Heart right ventricle (tissue), 16 donors: ENCODE measurements at regions not wholly inside any gene's neighbourhood (a gene's known extent, or its start where the extent isn't known, plus 50 kb on each side); places are given as distances from the start of the nearest gene placed in this dataset.

Experiments used
- ATAC-seq, 8 donors: fragments of 200-7000 bp; cut with Tn5 transposase; one replicate each; pipeline ENCODE4 v1.9.1; 2020; ENCODE audit warnings: mild to moderate bottlenecking in 8 of 8, moderate library complexity in 8 of 8, moderate number of reproducible peaks in 1 of 8
- DNase-seq, 2 donors: peaks; one replicate each; pipeline ENCODE4 v3.0.0-alpha.2; 2020
- H3K27ac ChIP-seq, 10 donors: fragments of 200-600 bp; sonication (generic) in 2 of 10; one replicate each; pipeline versions ENCODE4 v1.5.0 to v1.8.0; 2020 to 2022; ENCODE audit warnings: mild to moderate bottlenecking in 3 of 10
- H3K27me3 ChIP-seq, 7 donors: fragments of 200-600 bp; one replicate each; pipeline ENCODE4 v1.8.0; 2021 to 2022; ENCODE audit warnings: mild to moderate bottlenecking in 2 of 7
- H3K36me3 ChIP-seq, 9 donors: fragments of 200-600 bp; sonication (generic) in 1 of 9; one replicate each; pipeline versions ENCODE4 v1.5.0 to v1.8.0; 2020 to 2022; ENCODE audit warnings: mild to moderate bottlenecking in 2 of 9
- H3K4me1 ChIP-seq, 9 donors: fragments of 200-600 bp; sonication (generic) in 1 of 9; one replicate each; pipeline versions ENCODE4 v1.5.0 to v1.8.0; 2020 to 2022; ENCODE audit warnings: mild to moderate bottlenecking in 4 of 9
- H3K4me3 ChIP-seq, 10 donors: fragments of 200-600 bp; sonication (generic) in 2 of 10; one replicate each; pipeline versions ENCODE4 v1.5.0 to v1.8.0; 2020 to 2022; ENCODE audit warnings: mild to moderate bottlenecking in 7 of 10, moderate library complexity in 2 of 10
- H3K9me3 ChIP-seq, 11 donors: fragments of 200-600 bp in 10 of 11; sonication (generic) in 2 of 11; one replicate each; pipeline versions ENCODE4 v1.5.0 to v1.8.0; 2013 to 2022; ENCODE audit warnings: mild to moderate bottlenecking in 2 of 11, control low read depth in 1 of 11, moderate library complexity in 1 of 11
- CTCF ChIP-seq, 9 donors: fragments of 200-600 bp; sonication (generic) in 2 of 9; IDR thresholded peaks; one replicate each; pipeline versions ENCODE4 v1.5.0 to v1.8.0; 2021 to 2022; ENCODE audit warnings: antibody characterized with exemption in 9 of 9, mild to moderate bottlenecking in 5 of 9, moderate library complexity in 1 of 9
- WGBS, 2 donors: extraction: QIAGEN DNeasy Blood & Tissue Kit; methylation state at CpG; one replicate each; pipeline ENCODE4 v1.1.7; 2013; ENCODE audit warnings: inconsistent platforms in 1 of 2; 5-methylcytosine and 5-hydroxymethylcytosine counted together
- intact Hi-C, 10 donors: fragments of 100-400 bp; cut with DNase I; formaldehyde crosslinking; loops; one replicate each; pipeline versions ENCODE4 v1.11.1 to v1.14.2; 2022
- donor health status: Arrhythmogenic right ventricular cardiomyopathy.
- donor health status: ischemic (EF 13 %, LVEDD 7.1; RV severe dilation, severe dysfunction).
- donor health status: healthy with polysubstance abuse.
- donor health status: DM: no; HTN: yes; CAD: no.
- donor health status: DM: no; HTN: no; CAD: no.
- donor health status: ischemic (EF 25% LVEDD 6.9; RV normal size, moderate dysfunction).
- donor health status: ischemic (EF 25% LVEDD 5.7; RV mildly dilated, moderate dysfunction).
- donor health status: healthy.
- donor health status: DM: yes; HTN: yes; CAD: no.
- donor health status: Ischemic cardiomyopathy.
- donor health status: ischemic (EF 35%, LVEDD 5.7; RV mildly dilated, moderate dysfunction).
- donor health status: nonischemic (EF 11% LVEDD 7.7; RV severe dilation, severe dysfunction).
- donor health status: DM: yes; HTN: yes; CAD: no.
- donor health status: PGD.
- donor health status: ischemic (EF 29% LVEDD 5.4; RV normal size, mild dysfunction).
- donor health status: nonischemic (EF 23%, LVEDD 6.1; RV moderate dilation, normal function).

- H3K27ac ChIP-seq = no peak overlapping the region
- intact Hi-C loops = no loop called here
- no peaks in the 10 kb centered on the region for H3K27me3 ChIP-seq
- DNase-seq = no peak
- H3K4me3 ChIP-seq = no peak overlapping the region
- peaks cover 0 to 32% (median 5%) of the 10 kb centered on the region in 11 donors for H3K9me3 ChIP-seq
- H3K36me3 ChIP-seq = no peaks in the 10 kb centered on the region
- no peak for TF ChIP-seq CTCF (IDR thresholded peaks at IDR 0.05)
- 77 to 82% methylated on average over 8 of the region's 8 CpGs for WGBS, 2 donors
- ATAC-seq = peak in 2 of 8 donors; percentile 20 to 34
- H3K4me1 ChIP-seq = no peaks in the 10 kb centered on the region
Observed at GRCh38 chr2:153196378-153197058, 282.0 kb downstream of the RPRM start.

DNA sequence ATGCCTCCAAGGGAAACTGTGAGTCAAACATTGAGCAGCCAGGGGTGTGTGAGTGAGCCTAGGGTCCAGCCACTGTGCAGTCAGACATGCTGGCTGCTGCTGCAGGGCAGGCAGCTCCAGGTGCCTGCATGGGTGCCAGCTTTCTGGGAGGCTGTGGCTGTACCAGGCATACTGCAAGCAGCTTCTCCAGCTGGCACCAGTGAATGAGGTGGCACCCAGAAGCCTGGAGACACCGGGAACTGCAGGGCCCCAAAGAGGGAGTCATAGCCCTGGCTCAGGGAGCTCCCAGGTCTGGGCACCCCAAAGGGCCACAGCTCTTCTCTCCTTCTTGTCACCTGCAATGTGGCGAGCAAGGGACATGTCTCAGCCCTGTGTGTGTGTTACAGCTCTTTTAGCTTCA is 283.2 kb downstream of the RPRM start:
- H3K4me1 ChIP-seq = no peaks in the 10 kb centered on the region
- H3K27me3 ChIP-seq = no peaks in the 10 kb centered on the region
- ATAC-seq (no peak), DNase-seq (no peak)
- H3K27ac ChIP-seq = no peak overlapping the region
- WGBS, 2 donors = 77 to 90% methylated on average over 2 of the region's 2 CpGs
- TF ChIP-seq CTCF (IDR thresholded peaks at IDR 0.05) = no peak
- no peak overlapping the region for H3K4me3 ChIP-seq
- intact Hi-C loops = no loop called here
- H3K36me3 ChIP-seq = no peaks in the 10 kb centered on the region
- H3K9me3 ChIP-seq = peaks cover 0 to 32% (median 5%) of the 10 kb centered on the region in 11 donors

DNA sequence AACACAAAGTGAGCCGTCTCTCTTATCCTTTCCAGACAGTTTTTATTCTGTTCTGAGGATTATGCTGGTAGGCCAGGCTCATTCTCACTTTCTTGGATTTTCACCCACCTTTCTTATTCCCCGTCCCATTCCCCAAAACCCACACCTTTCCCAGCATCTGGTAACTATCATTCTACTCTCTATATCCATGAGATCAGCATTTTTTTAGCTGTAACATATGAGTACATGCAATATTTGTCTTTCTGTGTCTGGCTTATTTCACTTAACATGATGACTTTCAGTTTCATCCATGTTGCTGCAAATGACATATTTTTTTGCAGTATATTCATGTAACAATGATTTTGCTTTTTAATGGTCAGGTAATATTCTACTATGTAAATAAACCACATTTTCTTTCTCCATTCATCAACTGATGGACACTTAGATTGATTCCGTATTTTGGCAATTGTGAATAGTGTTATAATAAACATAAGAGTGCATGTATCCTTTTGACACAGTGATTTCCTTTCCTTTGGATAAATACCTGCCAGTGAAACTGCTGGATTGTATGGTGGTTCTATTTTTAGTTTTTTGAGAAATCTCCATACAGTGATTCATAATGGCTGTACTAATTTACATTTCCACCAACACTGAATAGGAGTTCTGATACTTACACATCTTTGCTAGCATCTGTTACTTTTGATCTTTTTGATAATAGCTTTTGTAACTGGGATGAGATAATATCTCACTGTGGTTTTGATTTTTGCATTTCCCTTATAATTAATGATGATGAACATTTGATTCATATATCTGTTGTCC is 289.3 kb downstream of the RPRM start:
- Histone ChIP-seq H3K27me3 (no peaks in the 10 kb centered on the region), H3K36me3 (no peaks in the 10 kb centered on the region), H3K9me3 (peaks cover 0 to 39% (median 15%) of the 10 kb centered on the region in 11 donors), H3K27ac (no peak overlapping the region), H3K4me3 (no peak overlapping the region), H3K4me1 (no peaks in the 10 kb centered on the region)
- DNase-seq = no peak
- intact Hi-C loops = no loop called here
- ATAC-seq = no peak
- 83 to 84% methylated on average over 3 of the region's 3 CpGs for WGBS, 2 donors
- TF ChIP-seq CTCF (IDR thresholded peaks at IDR 0.05) = no peak

- no peaks in the 10 kb centered on the region for H3K4me1 ChIP-seq
- intact Hi-C loops = no loop called here
- H3K9me3 ChIP-seq = peaks cover 0 to 13% (median 0%) of the 10 kb centered on the region in 11 donors
- DNase-seq = no peak
- no peaks in the 10 kb centered on the region for H3K36me3 ChIP-seq
- no peaks in the 10 kb centered on the region for H3K27me3 ChIP-seq
- 92% methylated on average over 1 of the region's 1 CpG for WGBS, 2 donors
- H3K4me3 ChIP-seq = no peak overlapping the region
- no peak for TF ChIP-seq CTCF (IDR thresholded peaks at IDR 0.05)
- no peak overlapping the region for H3K27ac ChIP-seq
- no peak for ATAC-seq
Observed at GRCh38 chr2:153179808-153180207, 298.8 kb downstream of the RPRM start.
